GM23338 (cell line): ENCODE measurements at regions not wholly inside any gene's neighbourhood (a gene's known extent, or its start where the extent isn't known, plus 50 kb on each side); places are given as distances from the start of the nearest gene placed in this dataset.

Source experiments
- ATAC-seq: fragments of 200-7000 bp; cut with Tn5 transposase; 3 replicates; pipeline ENCODE4 v1.9.1; 2020
- DNase-seq: peaks from one replicate; pipeline ENCODE4 v3.0.0-alpha.2; 2015; ENCODE audit warnings: low spot score
- H2AFZ ChIP-seq: fragments of 200-600 bp; sonication (generic); 2 replicates; pipeline ENCODE4 v1.8.0; 2016; ENCODE audit warnings: antibody characterized with exemption, mild to moderate bottlenecking, moderate library complexity
- H3F3A ChIP-seq: fragments of 200-600 bp; sonication (generic); replicated peaks from 2 replicates; pipeline ENCODE4 v1.8.0; 2017; ENCODE audit warnings: antibody characterized with exemption, mixed run types, low read depth
- H3K27ac ChIP-seq: fragments of 200-600 bp; sonication (generic); 2 replicates; pipeline ENCODE4 v1.6.1; 2016; ENCODE audit warnings: low read depth
- H3K27me3 ChIP-seq: fragments of 200-600 bp; sonication (generic); 2 replicates; pipeline ENCODE4 v1.8.0; 2016; ENCODE audit warnings: mild to moderate bottlenecking, mixed run types, moderate library complexity; ENCODE audit not compliant: insufficient read depth
- H3K36me3 ChIP-seq: fragments of 200-600 bp; sonication (generic); 2 replicates; pipeline ENCODE4 v1.8.0; 2016; ENCODE audit warnings: mild to moderate bottlenecking; ENCODE audit not compliant: insufficient read depth
- H3K4me1 ChIP-seq: fragments of 200-600 bp; sonication (generic); 2 replicates; pipeline ENCODE4 v1.8.0; 2016; ENCODE audit warnings: mild to moderate bottlenecking, moderate library complexity; ENCODE audit not compliant: insufficient read depth
- H3K4me2 ChIP-seq: fragments of 200-600 bp; sonication (generic); 2 replicates; pipeline ENCODE4 v1.7.1; 2017; ENCODE audit warnings: mixed run types
- H3K4me3 ChIP-seq: fragments of 200-600 bp; sonication (generic); 2 replicates; pipeline ENCODE4 v1.6.1; 2016; ENCODE audit warnings: mixed run types
- H3K79me2 ChIP-seq: fragments of 200-600 bp; sonication (generic); replicated peaks from 2 replicates; pipeline ENCODE4 v1.8.0; 2017; ENCODE audit warnings: mild to moderate bottlenecking; ENCODE audit not compliant: insufficient read depth
- H3K9me2 ChIP-seq: fragments of 200-600 bp; sonication (generic); 2 replicates; pipeline ENCODE4 v1.8.0; 2017; ENCODE audit not compliant: insufficient read depth
- H4K20me1 ChIP-seq: fragments of 200-600 bp; sonication (generic); replicated peaks from 2 replicates; pipeline ENCODE4 v1.8.0; 2017; ENCODE audit warnings: mild to moderate bottlenecking; ENCODE audit not compliant: insufficient read depth
- H3K27ac Mint-ChIP-seq: 2 replicates; pipeline ENCODE4 v1.8.0; 2020; ENCODE audit warnings: inconsistent platforms, mild to moderate bottlenecking, moderate library complexity, mixed read lengths
- H3K27me3 Mint-ChIP-seq: 3 replicates; pipeline ENCODE4 v1.8.0; 2022; ENCODE audit warnings: low read depth, mild to moderate bottlenecking, moderate library complexity, mixed read lengths, inconsistent platforms; ENCODE audit not compliant: insufficient read depth, poor library complexity
- H3K36me3 Mint-ChIP-seq: 3 replicates; pipeline ENCODE4 v1.8.0; 2021; ENCODE audit warnings: low read depth, mild to moderate bottlenecking, inconsistent platforms, moderate library complexity, mixed read lengths
- H3K4me1 Mint-ChIP-seq: 3 replicates; pipeline ENCODE4 v1.8.0; 2020; ENCODE audit warnings: mild to moderate bottlenecking, inconsistent platforms, mixed read lengths
- H3K4me3 Mint-ChIP-seq: 3 replicates; pipeline ENCODE4 v1.8.0; 2021; ENCODE audit warnings: moderate library complexity, mild to moderate bottlenecking, inconsistent platforms, mixed read lengths
- H3K9me3 Mint-ChIP-seq: 3 replicates; pipeline ENCODE4 v1.8.0; 2020; ENCODE audit warnings: moderate library complexity, mild to moderate bottlenecking, inconsistent platforms, mixed read lengths
- CREB1 ChIP-seq: fragments of 250-450 bp; sonication (Bioruptor Pico); IDR thresholded peaks from 2 replicates; pipeline ENCODE4 v1.5.0; 2020; ENCODE audit warnings: low read depth, mild to moderate bottlenecking, moderate library complexity
- EZH2 ChIP-seq: fragments of 200-600 bp; sonication (generic); IDR thresholded peaks from one replicate; pipeline ENCODE4 v1.8.0; 2017; ENCODE audit warnings: antibody characterized with exemption, mild to moderate bottlenecking, low read depth; ENCODE audit not compliant: unreplicated experiment
- JUNB ChIP-seq: IDR thresholded peaks from one replicate; pipeline ENCODE4 v1.6.1; 2016; ENCODE audit warnings: antibody characterized with exemption; ENCODE audit not compliant: unreplicated experiment
- POLR2AphosphoS5 ChIP-seq: IDR thresholded peaks from 2 replicates; pipeline ENCODE4 v1.6.1; 2016; ENCODE audit warnings: antibody characterized with exemption, low read depth
- REST ChIP-seq: IDR thresholded peaks from one replicate; pipeline ENCODE4 v1.6.1; 2018; ENCODE audit warnings: antibody characterized with exemption; ENCODE audit not compliant: unreplicated experiment
- ZNF114 ChIP-seq: fragments of 250-450 bp; sonication (Bioruptor Pico); IDR thresholded peaks from 2 replicates; pipeline ENCODE4 v1.5.0; 2020; ENCODE audit warnings: mild to moderate bottlenecking, moderate library complexity
- ZNF331 ChIP-seq: fragments of 250-450 bp; sonication (Bioruptor Pico); IDR thresholded peaks from 2 replicates; pipeline ENCODE4 v1.5.0; 2020; ENCODE audit warnings: low read depth, mild to moderate bottlenecking, moderate library complexity
- TF ChIP-seq, protein P1 (sequence below): fragments of 250-450 bp; sonication (Bioruptor Pico); IDR thresholded peaks from 2 replicates; pipeline ENCODE4 v1.5.0; 2020; ENCODE audit warnings: mild to moderate bottlenecking, moderate library complexity
- TF ChIP-seq, protein P2 (sequence below), 2 experiments: fragments of 200-600 bp in 1 of 2; sonication (generic) in 1 of 2; conservative IDR thresholded peaks; 2 replicates each; pipeline versions ENCODE4 v1.5.1 to v1.6.1; 2016 to 2017; ENCODE audit warnings: antibody characterized with exemption in 2 of 2, low read depth in 2 of 2, mild to moderate bottlenecking in 2 of 2, moderate library complexity in 1 of 2
- TF ChIP-seq, protein P3 (sequence below): IDR thresholded peaks from 2 replicates; pipeline ENCODE4 v1.6.1; 2016; ENCODE audit warnings: antibody characterized with exemption

DNA sequence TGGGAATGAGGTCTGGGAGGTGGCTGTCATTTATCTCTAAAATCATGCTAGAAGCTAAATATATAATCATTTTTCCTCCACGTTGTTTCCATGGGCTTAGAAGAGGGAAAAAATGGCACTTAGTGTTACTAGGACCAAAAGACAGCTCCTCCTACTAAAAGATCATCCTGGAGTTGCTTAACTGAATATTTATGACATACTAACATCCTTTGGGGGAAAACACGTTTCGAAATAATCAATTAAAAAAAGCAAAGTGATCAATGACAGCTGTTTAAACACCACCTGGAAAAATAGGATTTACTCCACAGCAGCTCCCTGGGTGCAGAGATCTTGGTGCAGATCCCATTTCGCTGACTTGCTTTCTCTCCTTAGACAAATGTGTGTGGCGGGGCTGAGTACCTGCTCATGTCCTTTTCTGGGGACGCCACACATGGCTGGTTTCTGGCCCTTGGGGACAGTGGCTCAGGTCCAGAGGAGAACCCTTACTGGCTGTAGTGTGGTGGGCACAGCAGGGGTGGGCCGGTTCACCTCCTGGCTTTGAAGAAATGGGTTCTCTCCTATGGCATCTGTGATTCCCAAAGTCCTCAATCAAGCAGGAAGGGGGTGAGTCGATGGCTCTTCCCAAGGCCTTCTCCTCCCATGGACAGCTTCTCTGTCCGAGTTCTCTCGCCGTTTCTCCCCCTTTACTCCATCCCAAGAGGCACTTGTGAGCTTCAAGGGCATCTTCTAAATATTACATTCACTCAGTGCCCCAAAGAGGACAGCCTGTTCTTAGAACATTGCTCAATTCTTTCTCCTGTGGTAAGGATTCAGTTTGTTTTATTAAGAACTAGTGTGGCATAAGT is 156.4 kb upstream of the KLF14 start (continued):
- TF ChIP-seq, protein P1, sequence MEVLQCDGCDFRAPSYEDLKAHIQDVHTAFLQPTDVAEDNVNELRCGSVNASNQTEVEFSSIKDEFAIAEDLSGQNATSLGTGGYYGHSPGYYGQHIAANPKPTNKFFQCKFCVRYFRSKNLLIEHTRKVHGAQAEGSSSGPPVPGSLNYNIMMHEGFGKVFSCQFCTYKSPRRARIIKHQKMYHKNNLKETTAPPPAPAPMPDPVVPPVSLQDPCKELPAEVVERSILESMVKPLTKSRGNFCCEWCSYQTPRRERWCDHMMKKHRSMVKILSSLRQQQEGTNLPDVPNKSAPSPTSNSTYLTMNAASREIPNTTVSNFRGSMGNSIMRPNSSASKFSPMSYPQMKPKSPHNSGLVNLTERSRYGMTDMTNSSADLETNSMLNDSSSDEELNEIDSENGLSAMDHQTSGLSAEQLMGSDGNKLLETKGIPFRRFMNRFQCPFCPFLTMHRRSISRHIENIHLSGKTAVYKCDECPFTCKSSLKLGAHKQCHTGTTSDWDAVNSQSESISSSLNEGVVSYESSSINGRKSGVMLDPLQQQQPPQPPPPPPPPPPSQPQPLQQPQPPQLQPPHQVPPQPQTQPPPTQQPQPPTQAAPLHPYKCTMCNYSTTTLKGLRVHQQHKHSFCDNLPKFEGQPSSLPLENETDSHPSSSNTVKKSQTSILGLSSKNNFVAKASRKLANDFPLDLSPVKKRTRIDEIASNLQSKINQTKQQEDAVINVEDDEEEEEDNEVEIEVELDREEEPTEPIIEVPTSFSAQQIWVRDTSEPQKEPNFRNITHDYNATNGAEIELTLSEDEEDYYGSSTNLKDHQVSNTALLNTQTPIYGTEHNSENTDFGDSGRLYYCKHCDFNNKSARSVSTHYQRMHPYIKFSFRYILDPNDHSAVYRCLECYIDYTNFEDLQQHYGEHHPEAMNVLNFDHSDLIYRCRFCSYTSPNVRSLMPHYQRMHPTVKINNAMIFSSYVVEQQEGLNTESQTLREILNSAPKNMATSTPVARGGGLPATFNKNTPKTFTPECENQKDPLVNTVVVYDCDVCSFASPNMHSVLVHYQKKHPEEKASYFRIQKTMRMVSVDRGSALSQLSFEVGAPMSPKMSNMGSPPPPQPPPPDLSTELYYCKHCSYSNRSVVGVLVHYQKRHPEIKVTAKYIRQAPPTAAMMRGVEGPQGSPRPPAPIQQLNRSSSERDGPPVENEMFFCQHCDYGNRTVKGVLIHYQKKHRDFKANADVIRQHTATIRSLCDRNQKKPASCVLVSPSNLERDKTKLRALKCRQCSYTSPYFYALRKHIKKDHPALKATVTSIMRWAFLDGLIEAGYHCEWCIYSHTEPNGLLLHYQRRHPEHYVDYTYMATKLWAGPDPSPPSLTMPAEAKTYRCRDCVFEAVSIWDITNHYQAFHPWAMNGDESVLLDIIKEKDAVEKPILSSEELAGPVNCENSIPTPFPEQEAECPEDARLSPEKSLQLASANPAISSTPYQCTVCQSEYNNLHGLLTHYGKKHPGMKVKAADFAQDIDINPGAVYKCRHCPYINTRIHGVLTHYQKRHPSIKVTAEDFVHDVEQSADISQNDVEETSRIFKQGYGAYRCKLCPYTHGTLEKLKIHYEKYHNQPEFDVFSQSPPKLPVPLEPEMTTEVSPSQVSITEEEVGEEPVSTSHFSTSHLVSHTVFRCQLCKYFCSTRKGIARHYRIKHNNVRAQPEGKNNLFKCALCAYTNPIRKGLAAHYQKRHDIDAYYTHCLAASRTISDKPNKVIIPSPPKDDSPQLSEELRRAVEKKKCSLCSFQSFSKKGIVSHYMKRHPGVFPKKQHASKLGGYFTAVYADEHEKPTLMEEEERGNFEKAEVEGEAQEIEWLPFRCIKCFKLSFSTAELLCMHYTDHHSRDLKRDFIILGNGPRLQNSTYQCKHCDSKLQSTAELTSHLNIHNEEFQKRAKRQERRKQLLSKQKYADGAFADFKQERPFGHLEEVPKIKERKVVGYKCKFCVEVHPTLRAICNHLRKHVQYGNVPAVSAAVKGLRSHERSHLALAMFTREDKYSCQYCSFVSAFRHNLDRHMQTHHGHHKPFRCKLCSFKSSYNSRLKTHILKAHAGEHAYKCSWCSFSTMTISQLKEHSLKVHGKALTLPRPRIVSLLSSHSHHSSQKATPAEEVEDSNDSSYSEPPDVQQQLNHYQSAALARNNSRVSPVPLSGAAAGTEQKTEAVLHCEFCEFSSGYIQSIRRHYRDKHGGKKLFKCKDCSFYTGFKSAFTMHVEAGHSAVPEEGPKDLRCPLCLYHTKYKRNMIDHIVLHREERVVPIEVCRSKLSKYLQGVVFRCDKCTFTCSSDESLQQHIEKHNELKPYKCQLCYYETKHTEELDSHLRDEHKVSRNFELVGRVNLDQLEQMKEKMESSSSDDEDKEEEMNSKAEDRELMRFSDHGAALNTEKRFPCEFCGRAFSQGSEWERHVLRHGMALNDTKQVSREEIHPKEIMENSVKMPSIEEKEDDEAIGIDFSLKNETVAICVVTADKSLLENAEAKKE (CRISPR knock-in tag) = no peak
- TF ChIP-seq POLR2AphosphoS5 (no peak), CREB1 (no peak), EZH2 (no peak), ZNF331 (CRISPR knock-in tag) (no peak), ZNF114 (no peak)

DNA sequence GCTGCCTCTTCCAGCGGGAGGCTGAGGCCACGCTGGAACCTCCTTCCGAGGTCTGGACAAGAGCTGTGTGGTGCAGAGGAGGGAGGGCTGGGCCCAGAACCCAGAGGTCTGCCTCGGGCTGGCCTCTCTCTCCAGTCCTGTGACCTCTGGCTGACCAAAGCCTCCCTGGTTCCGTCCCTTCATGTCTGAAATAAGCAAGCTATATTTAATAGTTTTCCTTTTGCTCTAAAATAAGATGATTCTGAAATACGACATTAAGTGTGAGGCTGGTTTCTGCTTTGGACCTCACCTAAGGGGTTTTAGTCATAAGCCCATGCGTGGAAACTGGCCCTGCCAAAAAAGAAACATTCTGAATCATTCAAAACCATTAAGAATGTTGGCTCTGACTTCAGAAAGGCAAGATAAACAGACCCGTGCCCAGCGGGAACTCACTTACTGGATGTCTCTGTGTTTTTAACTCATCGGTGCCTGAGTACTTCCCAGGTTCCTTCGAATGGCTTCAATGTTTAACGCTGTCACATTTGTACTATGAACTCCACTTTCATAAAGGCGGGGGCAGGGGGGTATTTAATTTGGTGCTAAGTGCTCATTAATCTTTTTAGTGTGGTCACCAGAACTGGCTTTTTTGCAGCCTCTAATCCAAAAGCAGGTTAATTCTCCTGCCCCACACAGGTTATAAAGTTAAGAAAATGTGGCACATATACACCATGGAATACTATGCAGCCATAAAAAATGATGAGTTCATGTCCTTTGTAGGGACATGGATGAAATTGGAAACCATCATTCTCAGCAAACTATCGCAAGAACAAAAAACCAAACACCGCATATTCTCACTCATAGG is 157.5 kb upstream of the KLF14 start:
- peaks cover 34% of the 10 kb centered on the region for H3K4me1 Mint-ChIP-seq
- Histone ChIP-seq H3K27ac (no peak overlapping the region; the same call in 1 of the 2 replicates), H3K4me1 (no peaks in the 10 kb centered on the region), H3K9me2 (no peaks in the 10 kb centered on the region), H3F3A (no peaks in the 10 kb centered on the region), H3K79me2 (no peaks in the 10 kb centered on the region; the same call in 1 of the 2 replicates), H3K36me3 (no peaks in the 10 kb centered on the region), H3K27me3 (no peaks in the 10 kb centered on the region), H3K4me2 (no peak overlapping the region), H2AFZ (no peak overlapping the region), H3K4me3 (no peak overlapping the region), H4K20me1 (no peaks in the 10 kb centered on the region; the same call in none of the 2 replicates)
- H3K36me3 Mint-ChIP-seq = no peaks in the 10 kb centered on the region; the same call in 1 of the 3 replicates
- H3K9me3 Mint-ChIP-seq = no peaks in the 10 kb centered on the region
- H3K4me3 Mint-ChIP-seq = no peak overlapping the region
- no peak overlapping the region for H3K27ac Mint-ChIP-seq
- peaks cover 3% of the 10 kb centered on the region for H3K27me3 Mint-ChIP-seq
- DNase-seq (no peak), ATAC-seq (no peak)
- TF ChIP-seq ZNF114 (no peak), REST (no peak), POLR2AphosphoS5 (no peak), JUNB (no peak), EZH2 (no peak)
- TF ChIP-seq, protein P2, sequence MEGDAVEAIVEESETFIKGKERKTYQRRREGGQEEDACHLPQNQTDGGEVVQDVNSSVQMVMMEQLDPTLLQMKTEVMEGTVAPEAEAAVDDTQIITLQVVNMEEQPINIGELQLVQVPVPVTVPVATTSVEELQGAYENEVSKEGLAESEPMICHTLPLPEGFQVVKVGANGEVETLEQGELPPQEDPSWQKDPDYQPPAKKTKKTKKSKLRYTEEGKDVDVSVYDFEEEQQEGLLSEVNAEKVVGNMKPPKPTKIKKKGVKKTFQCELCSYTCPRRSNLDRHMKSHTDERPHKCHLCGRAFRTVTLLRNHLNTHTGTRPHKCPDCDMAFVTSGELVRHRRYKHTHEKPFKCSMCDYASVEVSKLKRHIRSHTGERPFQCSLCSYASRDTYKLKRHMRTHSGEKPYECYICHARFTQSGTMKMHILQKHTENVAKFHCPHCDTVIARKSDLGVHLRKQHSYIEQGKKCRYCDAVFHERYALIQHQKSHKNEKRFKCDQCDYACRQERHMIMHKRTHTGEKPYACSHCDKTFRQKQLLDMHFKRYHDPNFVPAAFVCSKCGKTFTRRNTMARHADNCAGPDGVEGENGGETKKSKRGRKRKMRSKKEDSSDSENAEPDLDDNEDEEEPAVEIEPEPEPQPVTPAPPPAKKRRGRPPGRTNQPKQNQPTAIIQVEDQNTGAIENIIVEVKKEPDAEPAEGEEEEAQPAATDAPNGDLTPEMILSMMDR (conservative IDR thresholded peaks at IDR 0.05; ENCODE audit: low read depth in 2 of 2) = no peak
- TF ChIP-seq, protein P3, sequence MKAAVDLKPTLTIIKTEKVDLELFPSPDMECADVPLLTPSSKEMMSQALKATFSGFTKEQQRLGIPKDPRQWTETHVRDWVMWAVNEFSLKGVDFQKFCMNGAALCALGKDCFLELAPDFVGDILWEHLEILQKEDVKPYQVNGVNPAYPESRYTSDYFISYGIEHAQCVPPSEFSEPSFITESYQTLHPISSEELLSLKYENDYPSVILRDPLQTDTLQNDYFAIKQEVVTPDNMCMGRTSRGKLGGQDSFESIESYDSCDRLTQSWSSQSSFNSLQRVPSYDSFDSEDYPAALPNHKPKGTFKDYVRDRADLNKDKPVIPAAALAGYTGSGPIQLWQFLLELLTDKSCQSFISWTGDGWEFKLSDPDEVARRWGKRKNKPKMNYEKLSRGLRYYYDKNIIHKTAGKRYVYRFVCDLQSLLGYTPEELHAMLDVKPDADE = no peak
